Lower leg skin (tissue), 4 donors: ENCODE measurements at regions not wholly inside any gene's neighbourhood (a gene's known extent, or its start where the extent isn't known, plus 50 kb on each side); places are given as distances from the start of the nearest gene placed in this dataset.

ENCODE experiments used
- DNase-seq, 2 donors: peaks; one replicate each; pipeline ENCODE4 v3.0.0-alpha.2; 2019; ENCODE audit warnings: low spot score in 2 of 2
- H3K4me3 ChIP-seq: fragments of 200-600 bp; sonication (generic); 2 replicates; pipeline ENCODE4 v1.5.1; 2017; ENCODE audit warnings: mild to moderate bottlenecking, low read depth; ENCODE audit not compliant: poor library complexity, severe bottlenecking
- CTCF ChIP-seq, 3 donors: fragments of 450-650 bp; IDR thresholded peaks; one replicate each; pipeline ENCODE4 v1.5.1; 2016; ENCODE audit warnings: antibody characterized with exemption in 3 of 3, mild to moderate bottlenecking in 3 of 3, moderate library complexity in 2 of 3
- POLR2A ChIP-seq, 2 donors: fragments of 450-650 bp; IDR thresholded peaks; one replicate each; pipeline ENCODE4 v1.6.1; 2016 to 2017; ENCODE audit warnings: antibody characterized with exemption in 2 of 2, mild to moderate bottlenecking in 1 of 2, moderate library complexity in 1 of 2
- WGBS, 2 donors: methylation state at CpG; one replicate each; pipeline ENCODE4 v1.1.5; 2018; 5-methylcytosine and 5-hydroxymethylcytosine counted together
- intact Hi-C: fragments of 100-400 bp; cut with DNase I; formaldehyde crosslinking; loops from one replicate; pipeline ENCODE4 v1.15.0; 2023; ENCODE audit warnings: low total_unique reads

- TF ChIP-seq CTCF (IDR thresholded peaks at IDR 0.05) (no peak), POLR2A (IDR thresholded peaks at IDR 0.05) (no peak)
- intact Hi-C loops: no loop called here
- H3K4me3 ChIP-seq: no peak overlapping the region
- no peak for DNase-seq
These were observed 356.9 kb downstream of the MFSD1 start for GRCh38 chr3:159158801-159159200.

GRCh38 chr3:159159546-159159945 lies 357.7 kb downstream of the MFSD1 start:
- TF ChIP-seq POLR2A (IDR thresholded peaks at IDR 0.05) (no peak), CTCF (IDR thresholded peaks at IDR 0.05) (no peak)
- no peak overlapping the region for H3K4me3 ChIP-seq
- DNase-seq: no peak
- 68 to 75% methylated on average over 2 of the region's 2 CpGs for WGBS, 2 donors
- intact Hi-C loops: no loop called here

- 75 to 93% methylated on average over 1 of the region's 1 CpG for WGBS, 2 donors
- intact Hi-C loops: no loop called here
- TF ChIP-seq POLR2A (IDR thresholded peaks at IDR 0.05) (no peak), CTCF (IDR thresholded peaks at IDR 0.05) (no peak)
- DNase-seq: no peak
- no peak overlapping the region for H3K4me3 ChIP-seq
These were observed 361.8 kb downstream of the MFSD1 start for GRCh38 chr3:159163656-159164055.

GRCh38 chr3:159165961-159166360 lies 364.1 kb downstream of the MFSD1 start:
- no peak for DNase-seq
- intact Hi-C loops: no loop called here
- 57 to 62% methylated on average over 3 of the region's 3 CpGs for WGBS, 2 donors
- no peak overlapping the region for H3K4me3 ChIP-seq
- TF ChIP-seq CTCF (IDR thresholded peaks at IDR 0.05): no peak
- TF ChIP-seq POLR2A (IDR thresholded peaks at IDR 0.05): no peak

- no peak overlapping the region for H3K4me3 ChIP-seq
- DNase-seq: no peak
- TF ChIP-seq CTCF (IDR thresholded peaks at IDR 0.05): no peak
- TF ChIP-seq POLR2A (IDR thresholded peaks at IDR 0.05): no peak
- 87 to 89% methylated on average over 2 of the region's 2 CpGs for WGBS, 2 donors
- intact Hi-C loops: no loop called here
These were observed 365.2 kb downstream of the MFSD1 start for GRCh38 chr3:159166899-159167586.

- H3K4me3 ChIP-seq: no peak overlapping the region
- WGBS, 2 donors: 87 to 100% methylated on average over 1 of the region's 1 CpG
- TF ChIP-seq POLR2A (IDR thresholded peaks at IDR 0.05) (no peak), CTCF (IDR thresholded peaks at IDR 0.05) (no peak)
- no peak for DNase-seq
- intact Hi-C loops: no loop called here
These were observed 366.9 kb downstream of the MFSD1 start for GRCh38 chr3:159168788-159169187.
